ENCODE measurements at regions not wholly inside any gene's neighbourhood (a gene's known extent, or its start where the extent isn't known, plus 50 kb on each side); places are given as distances from the start of the nearest gene placed in this dataset.

GRCh38 chr20:39094391-39094790, 132.2 kb downstream of the DHX35 start:
- TF ChIP-seq CTCF (IDR thresholded peaks at IDR 0.05): no peak
- no peak for TF ChIP-seq EP300 (IDR thresholded peaks at IDR 0.05)
